Thyroid gland (tissue), 4 donors: ENCODE measurements at regions not wholly inside any gene's neighbourhood (a gene's known extent, or its start where the extent isn't known, plus 50 kb on each side); places are given as distances from the start of the nearest gene placed in this dataset.

Experiments used
- DNase-seq, 2 donors: peaks; one replicate each; pipeline ENCODE4 v3.0.0-alpha.2; 2019
- H3K27ac ChIP-seq, 3 donors: fragments of 200-600 bp; sonication (generic); 1 replicate in 2 of 3; 2 replicates in 1 of 3; pipeline ENCODE4 v1.5.1; 2016 to 2019; ENCODE audit warnings: mild to moderate bottlenecking in 1 of 3, moderate library complexity in 1 of 3
- H3K27me3 ChIP-seq: fragments of 200-600 bp; sonication (generic); one replicate; pipeline ENCODE4 v1.5.1; 2019
- H3K36me3 ChIP-seq, 2 donors: fragments of 200-600 bp; sonication (generic); one replicate each; pipeline ENCODE4 v1.5.1; 2016 to 2019
- H3K4me1 ChIP-seq, 2 donors: fragments of 200-600 bp; sonication (generic); one replicate each; pipeline ENCODE4 v1.5.1; 2017 to 2019
- H3K4me3 ChIP-seq, 3 donors: fragments of 200-600 bp; sonication (generic); replicated peaks in 1 of 3; 1 replicate in 2 of 3; 2 replicates in 1 of 3; pipeline ENCODE4 v1.5.1; 2016; ENCODE audit warnings: mild to moderate bottlenecking in 1 of 3
- H3K9me3 ChIP-seq: fragments of 200-600 bp; sonication (generic); one replicate; pipeline ENCODE4 v1.5.1; 2017
- POLR2A ChIP-seq, 2 donors: fragments of 450-650 bp; IDR thresholded peaks; one replicate each; pipeline ENCODE4 v1.6.1; 2017; ENCODE audit warnings: antibody characterized with exemption in 2 of 2, mild to moderate bottlenecking in 2 of 2, moderate library complexity in 1 of 2
- WGBS, 2 donors: methylation state at CpG; one replicate each; pipeline ENCODE4 v1.1.5; 2017; 5-methylcytosine and 5-hydroxymethylcytosine counted together
- intact Hi-C: fragments of 100-400 bp; cut with DNase I; formaldehyde crosslinking; loops from one replicate; pipeline ENCODE4 v1.15.1; 2023
- TF ChIP-seq, protein P1 (sequence below), 6 experiments: fragments of 200-600 bp in 3 of 6; fragments of 450-650 bp in 3 of 6; sonication (generic) in 3 of 6; IDR thresholded peaks; one replicate each; pipeline ENCODE4 v1.5.1; 2016 to 2019; ENCODE audit warnings: antibody characterized with exemption in 6 of 6, mild to moderate bottlenecking in 2 of 6, inconsistent platforms in 1 of 6, moderate library complexity in 1 of 6

DNA sequence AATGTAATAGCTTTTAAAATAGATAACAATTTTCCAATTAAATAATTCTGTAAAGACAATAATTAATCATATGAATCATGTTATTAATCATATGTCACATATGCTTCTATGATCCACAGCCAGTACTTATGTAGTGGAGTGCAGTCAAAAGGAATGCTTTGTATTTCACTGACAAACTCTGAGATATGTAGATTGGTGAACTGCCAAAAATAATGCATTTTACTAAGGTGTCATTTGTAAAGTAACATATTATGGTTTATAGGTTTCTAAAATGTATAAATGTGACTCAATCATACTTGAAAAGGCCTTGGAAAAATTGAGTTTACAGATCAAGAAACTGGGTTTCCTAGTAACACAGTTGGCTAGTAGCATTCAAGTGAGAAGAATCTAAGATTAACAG lies 93.8 kb upstream of the KCNH7 start:
- Histone ChIP-seq H3K9me3 (no peaks in the 10 kb centered on the region), H3K27ac (no peak overlapping the region), H3K4me1 (no peaks in the 10 kb centered on the region), H3K4me3 (no peak overlapping the region), H3K36me3 (no peaks in the 10 kb centered on the region), H3K27me3 (no peaks in the 10 kb centered on the region)
- no peak for DNase-seq
- intact Hi-C loops = no loop called here
- TF ChIP-seq, protein P1, sequence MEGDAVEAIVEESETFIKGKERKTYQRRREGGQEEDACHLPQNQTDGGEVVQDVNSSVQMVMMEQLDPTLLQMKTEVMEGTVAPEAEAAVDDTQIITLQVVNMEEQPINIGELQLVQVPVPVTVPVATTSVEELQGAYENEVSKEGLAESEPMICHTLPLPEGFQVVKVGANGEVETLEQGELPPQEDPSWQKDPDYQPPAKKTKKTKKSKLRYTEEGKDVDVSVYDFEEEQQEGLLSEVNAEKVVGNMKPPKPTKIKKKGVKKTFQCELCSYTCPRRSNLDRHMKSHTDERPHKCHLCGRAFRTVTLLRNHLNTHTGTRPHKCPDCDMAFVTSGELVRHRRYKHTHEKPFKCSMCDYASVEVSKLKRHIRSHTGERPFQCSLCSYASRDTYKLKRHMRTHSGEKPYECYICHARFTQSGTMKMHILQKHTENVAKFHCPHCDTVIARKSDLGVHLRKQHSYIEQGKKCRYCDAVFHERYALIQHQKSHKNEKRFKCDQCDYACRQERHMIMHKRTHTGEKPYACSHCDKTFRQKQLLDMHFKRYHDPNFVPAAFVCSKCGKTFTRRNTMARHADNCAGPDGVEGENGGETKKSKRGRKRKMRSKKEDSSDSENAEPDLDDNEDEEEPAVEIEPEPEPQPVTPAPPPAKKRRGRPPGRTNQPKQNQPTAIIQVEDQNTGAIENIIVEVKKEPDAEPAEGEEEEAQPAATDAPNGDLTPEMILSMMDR (IDR thresholded peaks at IDR 0.05) = no peak
- no peak for TF ChIP-seq POLR2A (IDR thresholded peaks at IDR 0.05)

DNA sequence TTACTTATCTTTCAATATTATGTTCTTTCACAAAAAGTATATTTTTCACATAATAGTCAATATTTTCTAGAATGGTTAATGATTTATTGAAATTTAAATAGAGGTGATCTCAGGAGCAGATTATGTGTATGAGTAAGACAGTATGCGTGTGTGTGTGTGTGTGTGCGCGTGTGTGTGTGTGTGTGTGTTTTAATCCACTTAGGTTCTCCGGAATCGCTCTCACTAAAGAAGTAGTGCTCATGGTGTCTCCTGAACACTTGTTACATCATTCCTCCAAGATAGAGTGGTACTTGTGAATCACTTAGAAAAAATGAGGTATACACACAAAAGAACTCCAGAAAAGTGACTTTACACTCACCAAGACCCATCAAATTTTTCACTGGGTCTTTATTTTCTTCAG lies 91.0 kb upstream of the KCNH7 start:
- H3K27ac ChIP-seq = no peak overlapping the region
- H3K9me3 ChIP-seq = no peaks in the 10 kb centered on the region
- intact Hi-C loops = no loop called here
- no peaks in the 10 kb centered on the region for H3K4me1 ChIP-seq
- H3K27me3 ChIP-seq = no peaks in the 10 kb centered on the region
- WGBS, 2 donors = 33 to 37% methylated on average over 5 of the region's 5 CpGs
- TF ChIP-seq, protein P1 (IDR thresholded peaks at IDR 0.05) = no peak
- no peak for TF ChIP-seq POLR2A (IDR thresholded peaks at IDR 0.05)
- H3K4me3 ChIP-seq = no peak overlapping the region
- no peaks in the 10 kb centered on the region for H3K36me3 ChIP-seq
- DNase-seq = no peak

DNA sequence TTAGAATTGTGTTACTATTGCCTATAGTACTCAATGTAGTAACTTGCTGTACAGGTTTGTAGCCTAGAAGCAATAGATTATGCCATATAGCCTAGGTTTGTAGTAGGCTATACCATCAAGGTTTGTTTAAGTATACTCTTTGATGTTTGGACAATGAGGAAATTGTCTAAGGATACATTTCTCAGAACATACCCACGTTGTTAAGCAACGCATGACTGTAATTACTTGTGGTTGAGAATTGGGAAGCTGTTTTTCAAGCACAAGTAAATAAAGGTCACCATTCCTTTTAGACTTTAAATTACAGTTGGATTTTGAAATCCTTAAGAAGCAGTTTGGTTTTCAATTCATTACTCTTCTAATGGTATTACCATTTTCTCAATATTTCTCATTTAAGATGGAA lies 89.8 kb upstream of the KCNH7 start:
- intact Hi-C loops = no loop called here
- Histone ChIP-seq H3K36me3 (no peaks in the 10 kb centered on the region), H3K4me1 (no peaks in the 10 kb centered on the region), H3K27me3 (no peaks in the 10 kb centered on the region), H3K4me3 (no peak overlapping the region), H3K27ac (no peak overlapping the region), H3K9me3 (no peaks in the 10 kb centered on the region)
- TF ChIP-seq POLR2A (IDR thresholded peaks at IDR 0.05) = no peak
- TF ChIP-seq, protein P1 (IDR thresholded peaks at IDR 0.05) = no peak
- no peak for DNase-seq
- 40 to 48% methylated on average over 2 of the region's 2 CpGs for WGBS, 2 donors

DNA sequence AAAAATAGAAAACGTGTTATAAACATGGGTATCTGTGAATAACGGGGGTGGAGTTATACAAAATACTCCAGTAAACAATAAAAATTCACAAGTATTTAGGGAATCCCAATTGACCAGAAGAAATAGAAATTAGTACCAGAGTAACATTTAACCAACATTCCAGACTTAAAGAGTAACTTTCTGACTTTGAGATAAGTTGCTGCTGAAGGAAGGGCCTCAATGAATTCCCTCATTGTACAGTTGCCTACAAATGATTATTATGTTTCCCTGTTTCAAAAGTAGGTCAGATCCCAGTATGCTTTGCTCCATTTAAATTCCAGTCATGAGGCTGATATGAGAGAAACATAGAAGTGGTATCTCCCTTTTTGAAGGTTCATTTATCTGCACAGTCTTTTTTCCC lies 88.3 kb upstream of the KCNH7 start:
- intact Hi-C loops = no loop called here
- no peak for TF ChIP-seq POLR2A (IDR thresholded peaks at IDR 0.05)
- TF ChIP-seq, protein P1 (IDR thresholded peaks at IDR 0.05) = no peak
- no peaks in the 10 kb centered on the region for H3K4me1 ChIP-seq
- H3K27me3 ChIP-seq = no peaks in the 10 kb centered on the region
- H3K36me3 ChIP-seq = no peaks in the 10 kb centered on the region
- no peak for DNase-seq
- H3K27ac ChIP-seq = no peak overlapping the region
- no peak overlapping the region for H3K4me3 ChIP-seq
- H3K9me3 ChIP-seq = no peaks in the 10 kb centered on the region
- 85 to 88% methylated on average over 2 of the region's 2 CpGs for WGBS, 2 donors

DNA sequence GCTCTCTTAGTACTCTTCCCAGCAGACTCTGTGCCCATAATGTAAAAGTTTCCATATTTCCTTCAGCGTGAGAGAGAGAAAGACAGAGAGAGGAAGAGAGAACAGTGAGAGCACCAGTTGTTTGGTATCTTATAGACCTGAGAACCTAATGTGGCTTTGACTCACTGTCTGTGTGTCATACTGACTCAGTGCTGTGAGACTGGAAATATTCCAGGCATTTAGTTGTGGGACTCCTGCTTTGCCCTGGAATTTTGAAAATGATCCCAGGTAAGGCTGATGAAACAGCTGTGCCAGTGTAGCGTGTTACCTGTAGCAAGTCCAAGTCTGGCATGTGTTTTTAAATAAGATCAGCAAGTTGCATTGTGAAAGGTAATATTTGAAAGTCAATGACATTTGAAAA lies 87.9 kb upstream of the KCNH7 start:
- 75 to 86% methylated on average over 2 of the region's 2 CpGs for WGBS, 2 donors
- intact Hi-C loops = no loop called here
- no peak for DNase-seq

More for the DNA sequence above, 87.9 kb upstream of the KCNH7 start:
- no peaks in the 10 kb centered on the region for H3K36me3 ChIP-seq
- no peaks in the 10 kb centered on the region for H3K4me1 ChIP-seq
- H3K9me3 ChIP-seq = no peaks in the 10 kb centered on the region
- no peaks in the 10 kb centered on the region for H3K27me3 ChIP-seq
- no peak overlapping the region for H3K27ac ChIP-seq
- TF ChIP-seq, protein P1 (IDR thresholded peaks at IDR 0.05) = no peak
- TF ChIP-seq POLR2A (IDR thresholded peaks at IDR 0.05) = no peak
- H3K4me3 ChIP-seq = no peak overlapping the region
